ENCODE measurements at regions not wholly inside any gene's neighbourhood (a gene's known extent, or its start where the extent isn't known, plus 50 kb on each side); places are given as distances from the start of the nearest gene placed in this dataset.

GRCh38 chr1:177833631-177834030 lies 136.2 kb downstream of the SEC16B start:
- H3K36me3 ChIP-seq (ENCODE audit: control insufficient read depth, insufficient read depth, low read length): no peaks in the 10 kb centered on the region
- no peaks in the 10 kb centered on the region for H3K4me1 ChIP-seq (ENCODE audit: control insufficient read depth, insufficient read depth, low read length)
- H3K27ac ChIP-seq (ENCODE audit: low read depth, low read length): no peak overlapping the region
- no peak overlapping the region for H3K9ac ChIP-seq (ENCODE audit: low read length)
- no peaks in the 10 kb centered on the region for H3K27me3 ChIP-seq (ENCODE audit: control insufficient read depth, insufficient read depth, low read length)
- H3K4me3 ChIP-seq (ENCODE audit: low read length): no peak overlapping the region

DNA sequence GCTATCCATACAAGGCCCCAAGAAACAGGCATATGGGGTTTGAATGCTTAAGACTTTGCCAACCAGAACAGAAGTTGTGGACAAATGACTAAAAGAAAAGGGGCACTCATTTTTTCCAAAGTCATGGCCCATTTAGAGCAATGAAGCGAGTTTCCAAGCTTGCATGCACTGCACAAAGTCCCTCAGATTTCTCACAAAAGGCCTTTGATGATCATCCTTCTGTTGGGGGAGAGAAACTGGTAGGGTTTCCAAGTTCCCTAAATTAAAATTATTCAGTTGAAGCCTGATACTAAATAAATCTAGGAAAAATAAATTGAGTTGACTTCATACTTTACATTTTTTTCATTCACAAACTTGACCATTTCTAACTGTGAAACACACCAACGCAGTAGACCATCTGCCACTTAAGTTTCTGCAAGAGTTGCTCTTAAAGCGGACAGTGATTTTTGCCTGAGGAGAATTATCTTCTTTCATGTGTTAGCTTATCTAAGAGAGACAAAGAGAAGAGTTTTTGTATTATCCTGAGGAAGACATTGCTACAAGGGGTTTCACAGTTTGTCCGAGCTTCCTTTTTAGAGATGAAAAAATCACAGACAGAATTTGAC lies 139.2 kb downstream of the SEC16B start:
- Histone ChIP-seq H3K36me3 (ENCODE audit: control insufficient read depth, insufficient read depth, low read length) (no peaks in the 10 kb centered on the region), H3K4me1 (ENCODE audit: control insufficient read depth, insufficient read depth, low read length) (no peaks in the 10 kb centered on the region), H3K4me3 (ENCODE audit: low read length) (no peak overlapping the region), H3K27ac (ENCODE audit: low read depth, low read length) (no peak overlapping the region), H3K27me3 (ENCODE audit: control insufficient read depth, insufficient read depth, low read length) (no peaks in the 10 kb centered on the region), H3K9ac (ENCODE audit: low read length) (no peak overlapping the region)

DNA sequence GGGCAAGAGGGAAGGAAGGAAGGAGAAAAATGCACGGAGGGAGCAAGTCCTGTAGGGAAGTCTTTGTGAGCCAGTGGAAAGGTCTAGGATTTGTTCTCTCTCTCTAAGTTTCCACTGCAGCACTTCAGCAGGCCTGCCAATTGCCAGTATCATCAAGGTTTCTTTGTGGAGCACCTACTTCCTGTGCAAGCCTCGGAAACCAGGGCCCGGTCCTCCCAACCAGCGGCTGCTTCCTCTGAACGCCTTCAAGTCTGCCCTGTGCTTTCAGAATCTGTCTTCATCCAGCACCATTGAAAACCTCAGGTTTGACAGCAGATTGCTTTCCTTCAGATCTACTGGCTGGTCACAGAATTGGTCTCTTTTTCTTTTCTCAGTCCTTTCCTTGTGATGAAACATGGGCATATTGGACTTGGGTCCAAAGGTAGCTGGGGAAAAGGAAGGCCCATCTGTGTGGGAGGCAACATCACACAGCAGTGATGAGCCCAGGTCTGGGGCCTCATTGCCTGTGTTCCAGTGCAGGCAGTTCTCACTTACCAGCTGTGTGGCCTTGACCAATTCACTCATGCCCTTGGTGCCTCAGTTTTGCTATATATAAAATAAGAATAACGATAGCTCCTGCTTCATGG lies 144.5 kb downstream of the SEC16B start:
- H3K27ac ChIP-seq (ENCODE audit: low read depth, low read length): no peak overlapping the region
- no peaks in the 10 kb centered on the region for H3K27me3 ChIP-seq (ENCODE audit: control insufficient read depth, insufficient read depth, low read length)
- H3K4me3 ChIP-seq (ENCODE audit: low read length): no peak overlapping the region
- H3K4me1 ChIP-seq (ENCODE audit: control insufficient read depth, insufficient read depth, low read length): no peaks in the 10 kb centered on the region
- no peak overlapping the region for H3K9ac ChIP-seq (ENCODE audit: low read length)
- H3K36me3 ChIP-seq (ENCODE audit: control insufficient read depth, insufficient read depth, low read length): no peaks in the 10 kb centered on the region

GRCh38 chr1:177824508-177824982 lies 145.3 kb downstream of the SEC16B start:
- H3K27ac ChIP-seq (ENCODE audit: low read depth, low read length): no peak overlapping the region
- H3K27me3 ChIP-seq (ENCODE audit: control insufficient read depth, insufficient read depth, low read length): no peaks in the 10 kb centered on the region
- H3K4me3 ChIP-seq (ENCODE audit: low read length): no peak overlapping the region
- no peaks in the 10 kb centered on the region for H3K36me3 ChIP-seq (ENCODE audit: control insufficient read depth, insufficient read depth, low read length)
- H3K4me1 ChIP-seq (ENCODE audit: control insufficient read depth, insufficient read depth, low read length): no peaks in the 10 kb centered on the region
- no peak overlapping the region for H3K9ac ChIP-seq (ENCODE audit: low read length)

GRCh38 chr1:177820213-177820612 lies 149.6 kb downstream of the SEC16B start:
- Histone ChIP-seq H3K36me3 (ENCODE audit: control insufficient read depth, insufficient read depth, low read length) (no peaks in the 10 kb centered on the region), H3K4me3 (ENCODE audit: low read length) (no peak overlapping the region), H3K27ac (ENCODE audit: low read depth, low read length) (no peak overlapping the region), H3K4me1 (ENCODE audit: control insufficient read depth, insufficient read depth, low read length) (no peaks in the 10 kb centered on the region), H3K27me3 (ENCODE audit: control insufficient read depth, insufficient read depth, low read length) (no peaks in the 10 kb centered on the region), H3K9ac (ENCODE audit: low read length) (no peak overlapping the region)

GRCh38 chr1:177817937-177818875 lies 151.7 kb downstream of the SEC16B start:
- Histone ChIP-seq H3K27me3 (ENCODE audit: control insufficient read depth, insufficient read depth, low read length) (no peaks in the 10 kb centered on the region), H3K4me1 (ENCODE audit: control insufficient read depth, insufficient read depth, low read length) (no peaks in the 10 kb centered on the region), H3K36me3 (ENCODE audit: control insufficient read depth, insufficient read depth, low read length) (no peaks in the 10 kb centered on the region), H3K9ac (ENCODE audit: low read length) (no peak overlapping the region), H3K27ac (ENCODE audit: low read depth, low read length) (no peak overlapping the region), H3K4me3 (ENCODE audit: low read length) (no peak overlapping the region)

DNA sequence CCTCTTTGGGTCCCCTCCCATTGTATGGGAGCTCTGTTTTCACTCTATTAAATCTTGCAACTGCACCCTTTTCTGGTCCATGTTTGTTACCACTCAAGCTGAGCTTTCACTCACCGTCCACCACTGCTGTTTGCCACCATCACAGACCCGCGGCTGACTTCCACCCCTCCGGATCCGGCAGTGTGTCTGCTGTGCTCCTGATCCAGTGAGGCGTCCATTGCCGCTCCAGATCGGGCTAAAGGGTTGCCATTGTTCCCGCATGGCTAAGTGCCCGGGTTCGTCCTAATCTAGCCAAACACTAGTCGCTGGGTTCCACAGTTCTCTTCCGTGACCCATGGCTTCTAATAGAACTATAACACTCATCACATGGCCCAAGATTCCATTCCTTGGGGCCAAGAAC lies 157.2 kb downstream of the SEC16B start:
- Histone ChIP-seq H3K4me3 (ENCODE audit: low read length) (no peak overlapping the region), H3K27me3 (ENCODE audit: control insufficient read depth, insufficient read depth, low read length) (no peaks in the 10 kb centered on the region), H3K27ac (ENCODE audit: low read depth, low read length) (no peak overlapping the region), H3K9ac (ENCODE audit: low read length) (no peak overlapping the region), H3K36me3 (ENCODE audit: control insufficient read depth, insufficient read depth, low read length) (no peaks in the 10 kb centered on the region), H3K4me1 (ENCODE audit: control insufficient read depth, insufficient read depth, low read length) (no peaks in the 10 kb centered on the region)

DNA sequence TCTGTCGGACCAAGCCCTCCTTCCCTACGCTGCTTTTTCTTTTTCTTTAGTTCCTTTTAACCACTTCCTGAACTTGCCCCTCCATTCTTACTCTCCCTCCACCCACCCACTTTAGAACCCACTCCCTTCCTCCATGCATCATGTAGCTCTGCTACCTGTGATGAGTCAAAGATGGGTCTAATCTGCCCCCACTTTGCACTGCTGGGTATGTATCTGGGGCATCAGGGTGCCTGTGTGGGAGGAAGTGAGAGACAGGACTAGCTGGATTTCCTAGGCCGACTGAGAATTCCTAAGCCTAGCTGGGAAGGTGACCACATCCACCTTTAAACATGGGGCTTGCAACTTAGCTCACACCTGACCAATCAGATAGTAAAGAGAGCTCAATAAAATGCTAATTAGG lies 157.7 kb downstream of the SEC16B start:
- Histone ChIP-seq H3K4me1 (ENCODE audit: control insufficient read depth, insufficient read depth, low read length) (no peaks in the 10 kb centered on the region), H3K9ac (ENCODE audit: low read length) (no peak overlapping the region), H3K36me3 (ENCODE audit: control insufficient read depth, insufficient read depth, low read length) (no peaks in the 10 kb centered on the region), H3K4me3 (ENCODE audit: low read length) (no peak overlapping the region), H3K27me3 (ENCODE audit: control insufficient read depth, insufficient read depth, low read length) (no peaks in the 10 kb centered on the region), H3K27ac (ENCODE audit: low read depth, low read length) (no peak overlapping the region)

GRCh38 chr1:177811429-177811828 lies 158.4 kb downstream of the SEC16B start:
- H3K27ac ChIP-seq (ENCODE audit: low read depth, low read length): no peak overlapping the region
- H3K9ac ChIP-seq (ENCODE audit: low read length): no peak overlapping the region

GRCh38 chr1:177809819-177810218 lies 160.0 kb downstream of the SEC16B start:
- Histone ChIP-seq H3K4me1 (ENCODE audit: control insufficient read depth, insufficient read depth, low read length) (no peaks in the 10 kb centered on the region), H3K36me3 (ENCODE audit: control insufficient read depth, insufficient read depth, low read length) (no peaks in the 10 kb centered on the region), H3K27ac (ENCODE audit: low read depth, low read length) (no peak overlapping the region), H3K9ac (ENCODE audit: low read length) (no peak overlapping the region), H3K27me3 (ENCODE audit: control insufficient read depth, insufficient read depth, low read length) (no peaks in the 10 kb centered on the region), H3K4me3 (ENCODE audit: low read length) (no peak overlapping the region)

More at GRCh38 chr1:177811429-177811828, 158.4 kb downstream of the SEC16B start:
- Histone ChIP-seq H3K36me3 (ENCODE audit: control insufficient read depth, insufficient read depth, low read length) (no peaks in the 10 kb centered on the region), H3K4me1 (ENCODE audit: control insufficient read depth, insufficient read depth, low read length) (no peaks in the 10 kb centered on the region), H3K4me3 (ENCODE audit: low read length) (no peak overlapping the region), H3K27me3 (ENCODE audit: control insufficient read depth, insufficient read depth, low read length) (no peaks in the 10 kb centered on the region)

DNA sequence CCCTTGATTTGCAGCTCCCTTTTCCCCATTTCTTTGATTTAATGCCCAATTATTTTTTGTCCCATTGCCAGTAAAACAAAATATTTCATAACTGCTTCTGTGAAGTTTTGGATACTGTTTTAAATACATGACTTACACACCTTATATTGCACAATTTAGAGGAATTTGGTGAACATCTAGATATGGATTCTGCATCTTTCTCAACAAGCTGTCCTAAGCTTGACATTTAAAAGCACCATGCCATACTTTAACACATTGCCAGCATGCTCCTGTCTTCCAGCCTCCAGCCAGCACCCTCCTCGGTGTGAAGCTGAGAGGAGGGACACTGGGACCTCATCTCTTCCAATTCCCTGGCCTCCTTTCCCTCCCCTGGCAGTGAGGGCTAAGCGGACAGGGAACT lies 167.6 kb downstream of the SEC16B start:
- Histone ChIP-seq H3K27ac (ENCODE audit: low read depth, low read length) (no peak overlapping the region), H3K9ac (ENCODE audit: low read length) (no peak overlapping the region), H3K27me3 (ENCODE audit: control insufficient read depth, insufficient read depth, low read length) (no peaks in the 10 kb centered on the region), H3K36me3 (ENCODE audit: control insufficient read depth, insufficient read depth, low read length) (no peaks in the 10 kb centered on the region), H3K4me1 (ENCODE audit: control insufficient read depth, insufficient read depth, low read length) (no peaks in the 10 kb centered on the region), H3K4me3 (ENCODE audit: low read length) (no peak overlapping the region)

- Histone ChIP-seq H3K27ac (ENCODE audit: low read depth, low read length) (no peak overlapping the region), H3K9ac (ENCODE audit: low read length) (no peak overlapping the region), H3K27me3 (ENCODE audit: control insufficient read depth, insufficient read depth, low read length) (no peaks in the 10 kb centered on the region), H3K4me1 (ENCODE audit: control insufficient read depth, insufficient read depth, low read length) (no peaks in the 10 kb centered on the region), H3K36me3 (ENCODE audit: control insufficient read depth, insufficient read depth, low read length) (no peaks in the 10 kb centered on the region), H3K4me3 (ENCODE audit: low read length) (no peak overlapping the region)
Measured at GRCh38 chr1:177801790-177802189, 168.1 kb downstream of the SEC16B start.

All from rectal smooth muscle tissue (tissue), 1 donor.